ENCODE measurements at regions not wholly inside any gene's neighbourhood (a gene's known extent, or its start where the extent isn't known, plus 50 kb on each side); places are given as distances from the start of the nearest gene placed in this dataset.

DNA sequence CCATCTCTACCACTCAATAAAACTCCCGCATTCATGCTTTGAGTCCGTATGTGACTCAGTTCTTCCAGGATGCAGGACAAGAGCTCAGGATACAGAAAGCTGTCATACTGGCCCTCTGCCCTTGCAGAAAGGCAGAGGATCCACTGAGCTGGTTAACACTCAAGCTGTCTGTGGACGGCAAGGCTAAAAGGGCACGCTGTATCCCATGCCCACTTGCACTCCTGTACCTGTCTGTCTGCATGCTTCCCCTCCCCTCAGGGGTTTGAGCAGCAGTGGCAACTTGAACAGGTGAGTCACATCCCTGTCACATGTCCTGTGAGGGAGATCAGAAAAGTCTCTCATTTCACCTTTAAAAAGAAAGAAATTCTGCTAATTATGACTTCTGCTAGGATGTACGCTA is 293.8 kb downstream of the HS3ST3B1 start:
- TF ChIP-seq POLR2A (IDR thresholded peaks at IDR 0.05; ENCODE audit: low read depth), result no peak
- TF ChIP-seq CTCF (IDR thresholded peaks at IDR 0.05), result no peak
- TF ChIP-seq EP300 (IDR thresholded peaks at IDR 0.05), result no peak
- TF ChIP-seq POLR2AphosphoS5 (IDR thresholded peaks at IDR 0.05), result no peak

DNA sequence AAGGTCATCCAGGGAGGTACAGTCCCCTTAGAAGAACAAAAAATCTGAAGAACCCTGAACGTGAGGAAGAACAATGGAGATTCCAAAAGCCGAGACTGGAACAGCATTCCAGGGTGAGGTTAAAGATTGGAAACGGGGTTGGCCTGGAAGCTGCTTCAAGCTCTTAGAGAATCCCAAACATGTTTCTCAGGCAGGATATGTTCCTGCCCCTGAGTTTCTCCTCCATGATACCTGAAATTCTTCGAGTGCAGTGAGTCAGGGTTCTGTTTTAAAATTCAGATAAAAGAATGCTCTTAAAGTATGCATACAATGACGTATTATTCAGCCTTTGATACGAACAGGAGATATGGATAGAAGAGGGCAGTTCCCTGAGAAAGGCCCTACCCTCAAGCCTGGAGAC is 293.1 kb downstream of the HS3ST3B1 start:
- Histone ChIP-seq H3K27me3 (peaks cover 0 to 13% (median 0%) of the 10 kb centered on the region in 4 donors), H3K4me1 (no peaks in the 10 kb centered on the region), H3K36me3 (no peaks in the 10 kb centered on the region), H3K9me3 (no peaks in the 10 kb centered on the region), H3K27ac (replicated peaks in 1 of 4) (no peak overlapping the region), H3K4me3 (no peak overlapping the region)
- 75% methylated on average over 6 of the region's 6 CpGs for WGBS
- intact Hi-C loops (cut with DNase I), result no loop called here
- TF ChIP-seq EP300 (IDR thresholded peaks at IDR 0.05), result no peak
- no peak for TF ChIP-seq POLR2AphosphoS5 (IDR thresholded peaks at IDR 0.05)
- TF ChIP-seq POLR2A (IDR thresholded peaks at IDR 0.05; ENCODE audit: low read depth), result no peak
- DNase-seq (ENCODE audit: extremely low spot score), result peak; percentile 55

More for the DNA sequence above, 293.8 kb downstream of the HS3ST3B1 start:
- DNase-seq (ENCODE audit: extremely low spot score), result peak; percentile 68
- no peaks in the 10 kb centered on the region for H3K36me3 ChIP-seq
- peaks cover 0 to 13% (median 0%) of the 10 kb centered on the region in 4 donors for H3K27me3 ChIP-seq
- WGBS, result 94% methylated on average over 1 of the region's 5 CpGs
- no peak overlapping the region for H3K27ac ChIP-seq (replicated peaks in 1 of 4)
- no peak overlapping the region for H3K4me3 ChIP-seq
- no peaks in the 10 kb centered on the region for H3K4me1 ChIP-seq
- H3K9me3 ChIP-seq, result no peaks in the 10 kb centered on the region
- intact Hi-C loops (cut with DNase I), result no loop called here

DNA sequence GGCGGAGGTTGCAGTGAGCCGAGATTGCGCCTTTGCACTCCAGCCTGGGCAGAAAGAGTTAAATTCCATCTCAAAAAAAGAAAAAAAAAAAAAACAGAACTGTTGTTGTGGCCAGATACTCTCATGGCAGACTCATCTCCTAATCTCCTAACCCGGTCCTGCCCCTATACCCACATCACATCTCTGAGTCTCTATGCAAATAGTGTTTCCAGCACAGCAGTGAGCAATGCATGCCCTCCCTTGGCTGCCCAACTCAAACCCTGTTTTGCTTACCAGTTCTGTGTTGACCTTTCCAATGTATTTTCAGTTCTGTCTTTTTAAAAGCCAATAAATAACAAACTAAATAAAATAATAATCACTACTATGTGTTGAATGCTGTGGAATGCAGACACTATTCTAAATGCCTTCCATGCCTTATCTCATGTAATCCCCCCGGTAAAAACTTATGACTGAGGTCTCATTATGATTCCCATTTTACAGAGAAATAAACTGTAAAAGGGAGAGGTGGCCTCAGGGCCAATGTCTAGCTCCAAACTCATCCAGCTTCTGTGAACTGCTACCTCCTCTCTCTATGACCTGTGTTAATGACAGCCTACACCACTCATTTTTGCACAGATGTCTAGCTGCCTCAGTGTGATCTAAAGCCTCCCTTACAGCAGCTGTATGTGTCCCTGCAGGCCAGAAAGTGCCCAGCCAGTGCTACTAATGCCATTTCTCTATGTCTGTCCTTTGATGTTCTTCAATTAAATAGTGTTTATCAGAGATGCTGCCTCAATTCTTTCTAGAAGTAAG is 289.8 kb downstream of the HS3ST3B1 start:
- Histone ChIP-seq H3K27me3 (peaks cover 0 to under 1% (median 0%) of the 10 kb centered on the region in 4 donors), H3K4me3 (no peak overlapping the region), H3K9me3 (no peaks in the 10 kb centered on the region), H3K27ac (replicated peaks in 1 of 4) (no peak overlapping the region), H3K36me3 (no peaks in the 10 kb centered on the region), H3K4me1 (no peaks in the 10 kb centered on the region)
- TF ChIP-seq POLR2AphosphoS5 (IDR thresholded peaks at IDR 0.05), result no peak
- TF ChIP-seq CTCF (IDR thresholded peaks at IDR 0.05), result no peak
- TF ChIP-seq POLR2A (IDR thresholded peaks at IDR 0.05; ENCODE audit: low read depth), result no peak
- TF ChIP-seq EP300 (IDR thresholded peaks at IDR 0.05), result no peak
- peak; percentile 77 for DNase-seq (ENCODE audit: extremely low spot score)
- WGBS, result 89% methylated on average over 5 of the region's 5 CpGs
- intact Hi-C loops (cut with DNase I), result no loop called here

DNA sequence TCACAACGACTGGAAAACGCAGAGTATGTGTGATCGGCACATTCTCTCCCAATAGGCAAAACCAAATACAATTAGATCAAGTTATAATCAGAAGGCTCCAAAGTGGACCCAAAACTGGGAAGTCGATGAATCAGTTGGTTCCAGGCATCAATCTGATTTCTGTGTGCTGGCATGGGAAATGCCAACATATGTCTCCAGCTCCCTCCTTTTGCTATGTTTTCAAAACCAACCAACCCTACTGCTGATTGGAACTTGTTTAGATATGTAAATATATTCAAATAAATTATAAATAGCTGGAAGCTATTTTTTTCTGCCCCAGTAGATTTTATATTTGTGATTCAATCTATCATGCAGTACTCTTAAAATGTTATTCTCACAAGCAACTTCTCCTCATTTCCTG is 284.2 kb downstream of the HS3ST3B1 start:
- Histone ChIP-seq H3K9me3 (no peaks in the 10 kb centered on the region), H3K27ac (replicated peaks in 1 of 4) (no peak overlapping the region), H3K27me3 (peaks cover 0 to 4% (median 0%) of the 10 kb centered on the region in 4 donors), H3K4me3 (no peak overlapping the region), H3K4me1 (no peaks in the 10 kb centered on the region), H3K36me3 (no peaks in the 10 kb centered on the region)
- no peak for DNase-seq (ENCODE audit: extremely low spot score)
- TF ChIP-seq POLR2AphosphoS5 (IDR thresholded peaks at IDR 0.05), result no peak
- no peak for TF ChIP-seq CTCF (IDR thresholded peaks at IDR 0.05)
- no peak for TF ChIP-seq POLR2A (IDR thresholded peaks at IDR 0.05; ENCODE audit: low read depth)
- no peak for TF ChIP-seq EP300 (IDR thresholded peaks at IDR 0.05)
- WGBS, result 74% methylated on average over 4 of the region's 4 CpGs
- intact Hi-C loops (cut with DNase I), result no loop called here

DNA sequence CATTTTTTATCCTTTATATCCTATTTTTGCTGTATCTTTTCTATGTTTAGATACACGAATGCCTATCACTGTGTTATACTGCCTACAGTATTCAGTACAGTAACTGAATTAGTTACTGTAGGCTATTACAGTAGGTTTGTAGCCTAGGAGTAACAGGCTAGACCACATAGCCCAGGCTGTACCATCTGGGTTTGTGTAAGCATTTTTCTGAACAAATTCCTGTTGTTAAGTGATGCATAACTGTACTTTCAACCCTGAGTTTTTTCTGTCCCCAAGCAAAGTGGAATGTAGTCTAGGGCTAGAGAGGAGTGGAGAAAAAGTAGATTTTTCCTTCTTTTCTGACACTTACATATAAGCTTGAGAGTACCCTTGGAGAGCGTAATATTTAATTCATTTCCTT is 282.1 kb downstream of the HS3ST3B1 start:
- intact Hi-C loops (cut with DNase I), result no loop called here
- 95% methylated on average over 2 of the region's 2 CpGs for WGBS
- Histone ChIP-seq H3K27me3 (peaks cover 0 to 4% (median 0%) of the 10 kb centered on the region in 4 donors), H3K9me3 (no peaks in the 10 kb centered on the region), H3K4me3 (no peak overlapping the region), H3K36me3 (no peaks in the 10 kb centered on the region), H3K27ac (replicated peaks in 1 of 4) (no peak overlapping the region), H3K4me1 (no peaks in the 10 kb centered on the region)
- TF ChIP-seq POLR2A (IDR thresholded peaks at IDR 0.05; ENCODE audit: low read depth) (no peak), CTCF (IDR thresholded peaks at IDR 0.05) (no peak), EP300 (IDR thresholded peaks at IDR 0.05) (no peak), POLR2AphosphoS5 (IDR thresholded peaks at IDR 0.05) (no peak)
- no peak for DNase-seq (ENCODE audit: extremely low spot score)

All from esophagus muscularis mucosa (tissue), 4 donors.